GM04504 (cell line): ENCODE measurements at regions not wholly inside any gene's neighbourhood (a gene's known extent, or its start where the extent isn't known, plus 50 kb on each side); places are given as distances from the start of the nearest gene placed in this dataset.
"Not testable (repeated sequence)": the region's sequence is repeated elsewhere in the genome, so short reads cannot be mapped to it uniquely, and the experiment has no call there.

Experiments
- DNase-seq: peaks from one replicate; pipeline ENCODE4 v3.0.0-alpha.2; 2012; ENCODE audit warnings: low read depth

- DNase-seq, result no peak
These were observed 125.5 kb upstream of the DCN start for GRCh38 chr12:91307957-91308670.

GRCh38 chr12:91290354-91290753, 107.7 kb upstream of the DCN start:
- no peak for DNase-seq

GRCh38 chr12:91289906-91290305, 107.3 kb upstream of the DCN start:
- no peak for DNase-seq

GRCh38 chr12:91289072-91289471, 106.5 kb upstream of the DCN start:
- no peak for DNase-seq

GRCh38 chr12:91287753-91288152, 105.1 kb upstream of the DCN start:
- no peak for DNase-seq

GRCh38 chr12:91278126-91278525, 95.5 kb upstream of the DCN start:
- DNase-seq, result no peak

- DNase-seq, result peak; percentile 29
These were observed 93.9 kb upstream of the DCN start for GRCh38 chr12:91276509-91276908.

GRCh38 chr12:91275321-91275720, 92.7 kb upstream of the DCN start:
- DNase-seq, result no peak

GRCh38 chr12:91274916-91275315, 92.3 kb upstream of the DCN start:
- DNase-seq, result peak; percentile 29

GRCh38 chr12:91273560-91273959, 90.9 kb upstream of the DCN start:
- no peak for DNase-seq

- DNase-seq, result no peak
These were observed 89.9 kb upstream of the DCN start for GRCh38 chr12:91272461-91273063.

GRCh38 chr12:91271185-91271584, 88.6 kb upstream of the DCN start:
- DNase-seq, result no peak

GRCh38 chr12:91267039-91267438, 84.4 kb upstream of the DCN start:
- no peak for DNase-seq

- no peak for DNase-seq
These were observed 81.6 kb upstream of the DCN start for GRCh38 chr12:91264178-91264577.

GRCh38 chr12:91261820-91262676, 79.4 kb upstream of the DCN start:
- DNase-seq, result no peak

- no peak for DNase-seq
These were observed 73.8 kb upstream of the DCN start for GRCh38 chr12:91256411-91256810.

- no peak for DNase-seq
These were observed 69.7 kb upstream of the DCN start for GRCh38 chr12:91252341-91252740.

- peak; percentile 52 for DNase-seq
These were observed 67.7 kb upstream of the DCN start for GRCh38 chr12:91250273-91250665.

- DNase-seq, result peak; percentile 58
These were observed 67.1 kb upstream of the DCN start for GRCh38 chr12:91249518-91250272.

GRCh38 chr12:91249054-91249453, 66.4 kb upstream of the DCN start:
- DNase-seq, result peak; percentile 24

- not testable (repeated sequence) for DNase-seq
These were observed 60.6 kb upstream of the DCN start for GRCh38 chr12:91243177-91243576.

GRCh38 chr12:91241756-91242155, 59.1 kb upstream of the DCN start:
- no peak for DNase-seq
